ENCODE measurements at regions not wholly inside any gene's neighbourhood (a gene's known extent, or its start where the extent isn't known, plus 50 kb on each side); places are given as distances from the start of the nearest gene placed in this dataset.

GRCh38 chr12:127182018-127182417, 1085.0 kb upstream of the TMEM132C start:
- Histone ChIP-seq H3K9me2 (ENCODE audit: low read depth, low read length) (no peaks in the 10 kb centered on the region), H3K9ac (ENCODE audit: low read length) (no peak overlapping the region), H2AFZ (ENCODE audit: low read length) (no peak overlapping the region), H3K27me3 (ENCODE audit: insufficient read depth, low read length) (no peaks in the 10 kb centered on the region), H3K9me3 (ENCODE audit: low read length) (0 out of 2 replicates have a peak, but pooled peaks cover 4% of the 10 kb centered on the region), H3F3A (ENCODE audit: insufficient read depth, low read length) (no peaks in the 10 kb centered on the region), H3K27ac (ENCODE audit: low read depth, low read length, poor library complexity, severe bottlenecking) (no peak overlapping the region), H3K36me3 (ENCODE audit: insufficient read depth, low read length) (no peaks in the 10 kb centered on the region), H3K4me3 (ENCODE audit: low read depth, low read length, poor library complexity, severe bottlenecking) (no peak overlapping the region), H3K4me1 (ENCODE audit: insufficient read depth, low read length, severe bottlenecking) (no peaks in the 10 kb centered on the region), H3K79me2 (ENCODE audit: insufficient read depth, low read length) (no peaks in the 10 kb centered on the region), H3K4me2 (ENCODE audit: low read length) (no peak overlapping the region), H4K20me1 (ENCODE audit: insufficient read depth, low read length) (no peaks in the 10 kb centered on the region)
- TF ChIP-seq EZH2 (IDR thresholded peaks at IDR 0.05; ENCODE audit: borderline replicate concordance, low read length) = no peak
- TF ChIP-seq, protein P1, sequence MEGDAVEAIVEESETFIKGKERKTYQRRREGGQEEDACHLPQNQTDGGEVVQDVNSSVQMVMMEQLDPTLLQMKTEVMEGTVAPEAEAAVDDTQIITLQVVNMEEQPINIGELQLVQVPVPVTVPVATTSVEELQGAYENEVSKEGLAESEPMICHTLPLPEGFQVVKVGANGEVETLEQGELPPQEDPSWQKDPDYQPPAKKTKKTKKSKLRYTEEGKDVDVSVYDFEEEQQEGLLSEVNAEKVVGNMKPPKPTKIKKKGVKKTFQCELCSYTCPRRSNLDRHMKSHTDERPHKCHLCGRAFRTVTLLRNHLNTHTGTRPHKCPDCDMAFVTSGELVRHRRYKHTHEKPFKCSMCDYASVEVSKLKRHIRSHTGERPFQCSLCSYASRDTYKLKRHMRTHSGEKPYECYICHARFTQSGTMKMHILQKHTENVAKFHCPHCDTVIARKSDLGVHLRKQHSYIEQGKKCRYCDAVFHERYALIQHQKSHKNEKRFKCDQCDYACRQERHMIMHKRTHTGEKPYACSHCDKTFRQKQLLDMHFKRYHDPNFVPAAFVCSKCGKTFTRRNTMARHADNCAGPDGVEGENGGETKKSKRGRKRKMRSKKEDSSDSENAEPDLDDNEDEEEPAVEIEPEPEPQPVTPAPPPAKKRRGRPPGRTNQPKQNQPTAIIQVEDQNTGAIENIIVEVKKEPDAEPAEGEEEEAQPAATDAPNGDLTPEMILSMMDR (IDR thresholded peaks at IDR 0.05; ENCODE audit: low read length) = no peak

DNA sequence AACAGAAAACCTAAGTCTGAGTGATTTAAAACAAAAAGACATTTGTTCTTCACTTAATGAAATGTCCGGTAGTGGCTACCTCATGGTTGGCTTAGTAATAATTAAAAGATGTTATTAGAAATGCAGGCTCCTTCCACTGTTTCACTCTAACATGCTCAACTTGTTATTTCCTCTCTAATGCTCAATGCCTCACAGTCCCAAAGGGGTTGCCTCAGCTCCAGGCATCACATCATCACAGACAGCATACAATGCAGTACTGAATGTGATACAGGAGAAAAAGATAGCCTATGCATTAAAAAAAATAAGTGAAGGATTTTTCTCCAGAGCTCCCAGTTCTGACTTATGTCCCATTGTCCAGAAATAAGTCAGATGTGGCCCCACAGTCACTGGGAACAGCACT, 1077.0 kb upstream of the TMEM132C start:
- H3K4me2 ChIP-seq (ENCODE audit: low read length) = no peak overlapping the region
- H3K4me3 ChIP-seq (ENCODE audit: low read depth, low read length, poor library complexity, severe bottlenecking) = no peak overlapping the region
- no peak overlapping the region for H3K27ac ChIP-seq (ENCODE audit: low read depth, low read length, poor library complexity, severe bottlenecking)

DNA sequence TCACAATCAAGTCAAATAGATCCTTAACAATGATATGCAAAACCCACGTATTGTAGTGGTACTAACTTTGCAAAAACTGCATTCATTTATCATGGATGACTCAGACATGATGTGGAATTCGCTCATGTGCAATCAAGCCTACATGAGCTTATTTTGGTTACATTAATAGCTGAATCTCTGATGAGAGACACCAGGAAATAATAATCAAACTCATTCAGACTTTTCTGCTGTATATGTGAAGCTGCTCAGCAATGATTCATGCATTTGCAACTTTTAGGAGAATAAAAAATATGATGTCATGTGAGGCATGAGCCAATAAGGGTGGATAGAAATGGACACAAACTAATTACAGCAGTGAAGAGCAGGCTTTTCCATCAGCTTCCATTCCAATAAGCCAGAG, 1075.8 kb upstream of the TMEM132C start:
- Histone ChIP-seq H3K4me3 (ENCODE audit: low read depth, low read length, poor library complexity, severe bottlenecking) (no peak overlapping the region), H3K9ac (ENCODE audit: low read length) (no peak overlapping the region), H3F3A (ENCODE audit: insufficient read depth, low read length) (no peaks in the 10 kb centered on the region), H3K27ac (ENCODE audit: low read depth, low read length, poor library complexity, severe bottlenecking) (no peak overlapping the region), H2AFZ (ENCODE audit: low read length) (no peak overlapping the region), H3K9me3 (ENCODE audit: low read length) (no peaks in the 10 kb centered on the region), H3K4me1 (ENCODE audit: insufficient read depth, low read length, severe bottlenecking) (no peaks in the 10 kb centered on the region), H4K20me1 (ENCODE audit: insufficient read depth, low read length) (no peaks in the 10 kb centered on the region), H3K9me2 (ENCODE audit: low read depth, low read length) (no peaks in the 10 kb centered on the region), H3K27me3 (ENCODE audit: insufficient read depth, low read length) (no peaks in the 10 kb centered on the region), H3K4me2 (ENCODE audit: low read length) (no peak overlapping the region), H3K79me2 (ENCODE audit: insufficient read depth, low read length) (no peaks in the 10 kb centered on the region), H3K36me3 (ENCODE audit: insufficient read depth, low read length) (no peaks in the 10 kb centered on the region)
- no peak for TF ChIP-seq EZH2 (IDR thresholded peaks at IDR 0.05; ENCODE audit: borderline replicate concordance, low read length)
- TF ChIP-seq, protein P1 (IDR thresholded peaks at IDR 0.05; ENCODE audit: low read length) = no peak

More for the DNA sequence above, 1077.0 kb upstream of the TMEM132C start:
- Histone ChIP-seq H3K4me1 (ENCODE audit: insufficient read depth, low read length, severe bottlenecking) (no peaks in the 10 kb centered on the region), H3K9me2 (ENCODE audit: low read depth, low read length) (no peaks in the 10 kb centered on the region), H2AFZ (ENCODE audit: low read length) (no peak overlapping the region), H3K79me2 (ENCODE audit: insufficient read depth, low read length) (no peaks in the 10 kb centered on the region), H3K9ac (ENCODE audit: low read length) (no peak overlapping the region), H4K20me1 (ENCODE audit: insufficient read depth, low read length) (no peaks in the 10 kb centered on the region), H3K36me3 (ENCODE audit: insufficient read depth, low read length) (no peaks in the 10 kb centered on the region), H3F3A (ENCODE audit: insufficient read depth, low read length) (no peaks in the 10 kb centered on the region), H3K27me3 (ENCODE audit: insufficient read depth, low read length) (no peaks in the 10 kb centered on the region), H3K9me3 (ENCODE audit: low read length) (no peaks in the 10 kb centered on the region)
- TF ChIP-seq, protein P1 (IDR thresholded peaks at IDR 0.05; ENCODE audit: low read length) = no peak
